ENCODE measurements at regions not wholly inside any gene's neighbourhood (a gene's known extent, or its start where the extent isn't known, plus 50 kb on each side); places are given as distances from the start of the nearest gene placed in this dataset.

DNA sequence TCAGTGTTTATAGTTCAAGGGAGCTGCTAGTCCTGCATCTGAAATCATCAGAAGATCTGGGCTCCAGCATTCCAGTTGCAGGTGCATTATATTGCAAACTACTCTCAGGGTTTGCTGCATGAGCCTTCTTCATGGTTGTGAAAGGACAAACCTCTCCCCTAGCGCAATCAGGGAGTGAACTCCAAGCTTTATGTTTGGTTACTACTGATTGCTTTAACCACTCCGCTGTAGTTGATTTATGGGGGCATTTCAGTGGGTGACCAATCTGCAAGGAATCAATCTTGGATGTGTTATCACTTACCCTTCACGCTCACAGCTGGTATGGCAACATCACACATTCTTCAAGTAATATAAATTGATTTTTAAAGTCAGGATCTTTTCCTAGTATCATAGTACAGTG lies 552.1 kb downstream of the SPOCK3 start:
- TF ChIP-seq, protein P1, sequence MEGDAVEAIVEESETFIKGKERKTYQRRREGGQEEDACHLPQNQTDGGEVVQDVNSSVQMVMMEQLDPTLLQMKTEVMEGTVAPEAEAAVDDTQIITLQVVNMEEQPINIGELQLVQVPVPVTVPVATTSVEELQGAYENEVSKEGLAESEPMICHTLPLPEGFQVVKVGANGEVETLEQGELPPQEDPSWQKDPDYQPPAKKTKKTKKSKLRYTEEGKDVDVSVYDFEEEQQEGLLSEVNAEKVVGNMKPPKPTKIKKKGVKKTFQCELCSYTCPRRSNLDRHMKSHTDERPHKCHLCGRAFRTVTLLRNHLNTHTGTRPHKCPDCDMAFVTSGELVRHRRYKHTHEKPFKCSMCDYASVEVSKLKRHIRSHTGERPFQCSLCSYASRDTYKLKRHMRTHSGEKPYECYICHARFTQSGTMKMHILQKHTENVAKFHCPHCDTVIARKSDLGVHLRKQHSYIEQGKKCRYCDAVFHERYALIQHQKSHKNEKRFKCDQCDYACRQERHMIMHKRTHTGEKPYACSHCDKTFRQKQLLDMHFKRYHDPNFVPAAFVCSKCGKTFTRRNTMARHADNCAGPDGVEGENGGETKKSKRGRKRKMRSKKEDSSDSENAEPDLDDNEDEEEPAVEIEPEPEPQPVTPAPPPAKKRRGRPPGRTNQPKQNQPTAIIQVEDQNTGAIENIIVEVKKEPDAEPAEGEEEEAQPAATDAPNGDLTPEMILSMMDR (IDR thresholded peaks at IDR 0.05) = no peak

Data from LNCAP (cell line).